ENCODE measurements at regions not wholly inside any gene's neighbourhood (a gene's known extent, or its start where the extent isn't known, plus 50 kb on each side); places are given as distances from the start of the nearest gene placed in this dataset.
"Not testable (repeated sequence)": the region's sequence is repeated elsewhere in the genome, so short reads cannot be mapped to it uniquely, and the experiment has no call there.

DNA sequence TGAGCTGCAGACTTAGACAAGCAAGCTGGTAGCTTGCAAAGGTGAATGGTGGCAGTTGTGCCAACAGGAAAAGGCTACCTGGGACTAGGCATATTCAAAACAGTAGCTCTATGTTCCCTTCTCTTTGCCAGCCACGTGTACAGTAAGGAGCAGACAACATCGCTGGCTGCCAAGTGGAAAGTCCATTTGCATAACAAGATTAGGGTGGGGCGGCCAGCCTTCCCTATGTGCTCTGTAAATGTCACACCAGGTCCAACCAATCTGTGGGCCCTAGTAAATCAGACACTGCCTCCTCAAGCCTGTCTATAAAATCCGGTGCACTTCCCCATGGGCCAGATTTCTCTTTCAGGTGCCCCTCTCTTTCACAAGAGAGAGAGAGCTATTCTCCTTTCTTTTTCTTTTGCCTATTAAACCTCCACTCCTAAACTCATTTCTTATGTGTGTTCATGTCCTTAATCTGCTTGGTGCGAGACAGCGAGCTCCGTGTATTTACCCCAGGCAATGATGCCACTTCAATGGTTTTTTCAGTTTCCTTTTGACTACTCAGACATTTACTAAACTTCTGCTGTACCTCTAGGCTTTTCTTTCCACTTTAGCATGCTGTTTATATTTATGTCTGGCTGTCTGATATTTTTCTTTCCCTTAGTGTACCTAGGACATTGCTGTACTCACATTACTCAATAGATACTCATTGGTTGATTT is 297.4 kb upstream of the GCFC2 start:
- no peak for DNase-seq (ENCODE audit: low spot score)

DNA sequence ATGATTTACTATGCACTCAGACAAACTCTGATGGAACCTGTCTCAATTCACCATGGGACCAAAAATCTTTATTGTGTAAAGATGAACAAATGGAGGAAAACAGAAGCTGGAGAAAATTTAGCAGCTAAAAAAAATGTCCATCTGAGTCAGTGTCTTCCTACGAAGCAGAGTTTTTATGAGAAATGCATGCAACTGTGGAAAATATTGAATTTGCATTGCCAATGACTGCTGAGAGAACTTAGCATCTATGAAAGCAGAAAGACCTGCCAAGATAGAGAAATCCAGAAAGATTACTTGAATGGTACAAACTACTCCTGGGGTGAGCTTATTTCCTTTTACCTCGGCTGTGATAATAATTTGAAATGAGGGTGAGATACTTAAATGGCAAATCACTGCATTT is 289.7 kb upstream of the GCFC2 start:
- DNase-seq (ENCODE audit: low spot score): no peak

DNA sequence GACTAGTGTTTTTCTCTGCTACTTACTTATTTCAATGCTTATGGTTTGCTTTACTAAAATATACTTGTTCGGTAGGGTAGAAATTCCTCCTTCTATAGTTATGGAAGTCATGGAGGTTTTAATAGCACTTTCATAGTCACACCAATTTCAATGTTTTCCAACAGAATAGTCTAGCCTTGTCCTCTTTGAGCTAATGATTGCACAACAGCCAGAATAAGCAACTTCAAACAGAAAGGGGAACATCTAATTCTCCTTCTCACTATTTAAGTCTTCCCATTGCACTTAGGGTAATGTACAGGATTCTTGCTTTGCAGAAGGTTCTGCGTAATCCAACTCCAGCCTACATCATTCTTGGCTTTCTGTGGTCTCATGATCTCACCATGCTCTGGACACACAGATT is 287.7 kb upstream of the GCFC2 start:
- peak; percentile 8 for DNase-seq (ENCODE audit: low spot score)

DNA sequence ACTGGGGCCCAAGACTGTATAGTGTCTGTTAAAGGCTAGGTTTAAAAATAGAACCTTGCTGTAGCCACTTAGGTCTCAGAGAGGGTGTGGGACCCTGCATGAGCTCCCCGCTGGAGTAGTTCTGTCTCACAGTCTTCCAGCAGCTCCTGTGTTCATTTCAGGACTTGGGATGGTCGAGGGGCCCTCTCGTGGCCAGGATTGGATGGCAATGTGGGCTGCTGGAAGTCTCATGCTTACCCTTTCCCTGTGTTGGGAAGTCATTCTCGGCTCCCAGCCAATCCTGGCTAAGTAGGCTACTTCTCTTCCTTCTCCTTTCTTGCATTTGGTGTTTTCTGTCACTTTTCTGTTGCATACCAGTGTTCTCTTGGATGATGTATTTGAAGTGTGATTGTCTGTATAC is 284.0 kb upstream of the GCFC2 start:
- DNase-seq (ENCODE audit: low spot score): no peak

DNA sequence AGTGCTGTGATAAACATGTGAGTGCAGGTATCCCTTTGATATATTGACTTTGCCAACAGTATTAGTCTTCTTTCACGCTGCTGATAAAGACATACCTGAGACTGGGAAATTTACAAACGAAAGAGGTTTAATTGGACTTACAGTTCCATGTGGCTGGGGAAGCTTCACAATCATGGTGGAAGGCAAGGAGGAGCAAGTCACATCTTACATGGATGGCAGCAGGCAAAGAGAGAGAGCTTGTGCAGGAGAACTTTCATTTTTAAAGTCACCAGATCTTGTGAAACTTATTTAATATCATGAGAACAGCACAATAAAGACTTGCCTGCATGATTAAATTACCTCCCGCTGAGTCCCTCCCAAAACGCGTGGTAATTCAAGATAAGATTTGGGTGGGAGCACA is 277.9 kb upstream of the GCFC2 start:
- not testable (repeated sequence) for DNase-seq (ENCODE audit: low spot score)

DNA sequence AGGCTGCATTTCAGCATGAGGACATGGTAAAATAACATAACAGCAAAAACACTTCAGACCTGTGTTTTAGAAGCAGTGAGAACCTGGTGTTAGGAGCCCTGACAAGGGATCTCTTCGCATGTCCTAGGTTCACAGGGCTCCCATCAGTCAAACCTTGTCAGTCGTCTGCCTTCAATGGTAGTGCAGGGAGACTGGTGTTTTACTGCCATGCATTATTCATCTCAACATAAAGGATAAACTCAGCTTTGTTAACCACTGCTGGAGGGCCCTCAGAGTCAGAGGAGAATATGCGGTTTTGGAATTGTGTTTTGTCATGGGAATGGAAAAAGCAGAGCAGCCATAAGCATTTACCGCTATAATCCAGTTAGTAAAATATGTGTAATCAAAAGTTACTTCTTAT is 275.9 kb upstream of the GCFC2 start:
- DNase-seq (ENCODE audit: low spot score): no peak

DNA sequence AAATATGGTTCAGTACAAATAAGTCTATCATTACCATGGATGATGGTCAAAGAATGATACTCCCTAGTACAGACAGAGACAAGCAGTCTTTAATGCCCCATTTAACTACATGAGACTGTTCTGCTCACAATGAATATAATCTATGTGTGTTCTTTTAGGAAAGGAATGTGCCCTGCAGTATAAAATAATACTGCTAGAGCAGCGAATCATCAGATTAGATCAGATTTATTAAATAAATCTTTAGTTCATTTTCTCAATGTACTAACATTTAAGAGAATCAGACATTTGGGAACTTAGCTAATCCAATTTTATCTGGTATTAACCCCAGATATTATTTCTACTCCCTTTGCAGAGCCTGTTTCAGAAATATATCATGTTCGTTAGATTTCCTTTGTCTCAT is 272.0 kb upstream of the GCFC2 start:
- no peak for DNase-seq (ENCODE audit: low spot score)

DNA sequence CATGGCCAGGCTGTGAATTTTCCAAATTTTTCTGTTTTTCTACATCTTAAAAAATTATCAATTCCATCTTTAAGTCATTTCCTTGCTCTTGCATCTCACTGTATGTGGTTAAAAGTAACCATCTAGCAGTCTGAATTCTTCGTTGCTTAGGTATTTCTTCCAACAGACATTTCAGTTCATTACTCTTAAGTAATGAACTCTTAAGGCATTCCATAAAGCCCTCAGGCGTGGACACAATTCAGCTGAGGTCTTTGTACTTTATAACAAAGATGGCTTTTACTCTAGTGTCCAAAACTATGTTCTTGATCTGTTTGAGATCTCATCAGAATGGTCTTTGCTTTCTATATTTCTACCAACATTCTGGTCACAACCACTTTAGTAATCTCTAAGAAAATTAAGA is 253.9 kb upstream of the GCFC2 start:
- DNase-seq (ENCODE audit: low spot score): no peak

DNA sequence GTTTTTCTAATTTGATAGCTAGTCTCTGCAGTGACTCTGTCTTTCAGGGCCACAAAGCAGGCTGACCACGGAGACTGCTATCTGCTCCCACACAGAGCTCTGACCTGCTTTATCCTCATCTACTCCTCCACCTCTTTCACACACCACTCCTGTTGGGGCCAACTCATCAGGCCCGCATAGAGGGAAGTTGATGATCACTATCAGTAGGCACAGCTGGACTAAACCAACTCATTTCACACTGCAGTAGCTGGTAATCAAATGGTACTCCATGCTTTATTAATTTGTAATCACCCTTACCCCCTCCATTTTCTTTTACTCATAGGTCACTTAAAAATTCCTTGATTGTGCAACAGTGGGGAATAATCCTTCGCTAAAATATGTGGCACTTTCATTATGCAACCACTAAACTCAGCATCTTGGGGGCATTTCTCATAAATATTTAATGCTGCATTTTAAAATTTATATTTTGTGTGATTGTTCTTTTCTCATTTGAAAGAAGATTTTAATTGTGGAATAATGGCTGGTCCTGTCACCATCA is 249.8 kb upstream of the GCFC2 start:
- DNase-seq (ENCODE audit: low spot score): no peak

DNA sequence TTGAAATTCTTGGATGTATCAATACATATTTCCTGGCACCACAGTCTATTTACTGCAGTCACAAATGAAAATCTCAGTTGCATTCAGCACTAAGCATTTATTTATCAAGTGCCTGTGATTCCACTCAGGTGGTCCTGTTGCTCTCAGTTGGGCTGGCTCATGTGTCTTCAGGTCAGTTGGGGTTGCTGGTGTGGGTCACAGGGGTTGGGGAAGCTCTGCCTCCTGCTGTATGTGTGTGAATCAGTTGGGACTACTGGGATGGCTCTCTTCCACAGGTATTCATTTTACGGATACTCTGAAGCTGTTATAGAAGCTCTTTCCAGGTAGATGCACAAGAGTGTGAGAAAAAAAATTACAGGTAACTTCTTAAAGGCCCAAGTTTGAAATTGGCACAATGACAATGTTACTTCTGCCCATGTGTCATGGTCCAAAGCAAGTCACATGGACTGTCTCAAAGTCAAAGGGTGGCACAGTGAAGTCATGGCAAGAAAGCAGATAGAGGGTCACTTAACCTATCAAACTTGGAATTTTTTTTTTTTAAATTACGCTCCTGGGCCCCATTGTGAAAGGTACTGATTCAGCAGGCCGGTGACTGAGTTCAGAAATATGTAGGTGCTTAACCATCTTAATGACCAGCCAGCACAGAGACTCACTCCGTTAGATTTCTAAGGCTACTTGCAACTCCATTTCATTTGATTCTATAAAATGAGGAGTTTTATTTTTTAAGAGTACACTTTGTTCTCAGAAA is 249.2 kb upstream of the GCFC2 start:
- no peak for DNase-seq (ENCODE audit: low spot score)

DNA sequence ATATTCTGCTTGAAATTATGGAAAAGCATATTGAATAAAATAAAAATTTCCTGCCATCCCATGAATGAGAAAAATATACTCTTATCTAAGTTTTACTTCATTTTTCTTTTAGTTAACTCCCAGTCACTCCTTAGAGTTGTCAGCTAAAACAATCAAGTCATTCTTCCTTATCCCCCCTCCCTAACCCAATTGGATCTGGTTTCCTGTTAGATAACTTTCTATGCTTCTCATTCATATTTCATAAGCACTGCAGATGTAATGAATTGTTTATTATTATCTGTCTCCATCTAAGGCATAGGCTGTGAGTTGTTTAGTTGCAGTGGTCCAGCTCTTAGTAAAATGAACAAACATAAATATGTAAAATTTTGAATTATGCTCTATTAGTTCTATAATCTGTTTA is 244.0 kb upstream of the GCFC2 start:
- no peak for DNase-seq (ENCODE audit: low spot score)

DNA sequence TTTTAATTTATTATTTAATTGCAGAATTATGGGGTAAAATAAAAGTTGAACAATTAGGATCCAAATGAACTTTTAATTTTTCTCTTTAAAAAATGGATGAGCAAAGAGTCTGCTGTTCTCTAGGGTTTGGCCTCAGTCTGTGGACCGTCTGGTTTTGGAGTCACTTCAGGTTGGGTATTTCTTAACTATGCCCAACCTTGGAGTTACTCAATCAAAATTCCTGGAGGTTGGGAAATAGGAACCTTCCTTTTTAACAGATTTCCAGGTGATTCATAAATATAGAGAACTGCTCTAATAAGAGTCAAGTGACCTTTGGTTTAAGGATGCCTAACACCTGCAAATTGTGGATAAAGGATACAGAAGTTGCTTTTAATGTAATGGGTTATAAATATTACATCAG is 241.5 kb upstream of the GCFC2 start:
- no peak for DNase-seq (ENCODE audit: low spot score)

DNA sequence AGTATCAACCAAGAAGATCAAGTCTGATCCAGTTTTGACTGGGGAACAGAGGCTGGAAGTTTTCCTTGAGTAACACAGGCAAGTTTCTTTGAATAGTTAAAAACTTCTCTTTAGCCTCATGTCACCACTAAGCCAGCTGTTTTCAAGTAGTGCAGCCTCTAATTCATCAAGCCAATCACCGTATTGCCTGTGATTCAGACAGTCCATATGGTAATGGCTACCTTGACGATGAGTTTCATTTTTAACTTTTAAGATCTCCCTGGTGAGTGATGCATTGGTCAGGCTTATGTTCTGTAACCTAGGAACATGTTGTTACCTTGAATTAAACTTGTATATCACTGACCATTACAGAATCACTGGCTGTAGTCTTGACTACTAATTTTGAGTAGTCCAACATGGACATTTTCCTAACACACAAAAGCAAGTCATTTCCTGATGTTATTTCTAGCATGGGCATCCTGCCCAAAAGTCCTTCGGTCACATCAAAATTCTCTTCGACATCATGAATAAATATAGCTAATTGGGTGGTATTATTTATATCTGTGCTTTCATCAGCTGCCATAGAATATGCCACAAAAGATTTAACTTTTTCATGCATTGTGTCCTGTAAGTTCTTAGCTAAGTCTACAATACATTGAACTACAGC is 238.8 kb upstream of the GCFC2 start:
- DNase-seq (ENCODE audit: low spot score): no peak

DNA sequence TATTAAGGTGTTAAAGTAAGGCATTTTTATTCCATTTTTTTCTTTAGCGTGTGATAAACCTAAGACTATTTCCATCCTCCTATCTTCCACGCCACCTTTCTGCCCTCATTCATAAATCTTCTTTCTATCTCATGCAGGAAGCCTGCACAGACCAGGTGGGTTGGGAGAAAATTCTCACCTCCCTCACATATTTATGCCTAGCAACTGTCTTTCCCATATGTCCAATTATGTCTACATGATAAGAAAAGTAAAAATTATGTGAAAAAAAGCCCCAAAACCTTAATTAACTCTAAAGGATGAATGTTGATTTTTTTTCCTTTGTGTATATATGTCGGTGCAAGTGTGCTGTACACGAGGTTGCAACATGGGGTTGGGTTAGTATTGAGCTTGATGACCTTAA is 225.6 kb upstream of the GCFC2 start:
- DNase-seq (ENCODE audit: low spot score): no peak

DNA sequence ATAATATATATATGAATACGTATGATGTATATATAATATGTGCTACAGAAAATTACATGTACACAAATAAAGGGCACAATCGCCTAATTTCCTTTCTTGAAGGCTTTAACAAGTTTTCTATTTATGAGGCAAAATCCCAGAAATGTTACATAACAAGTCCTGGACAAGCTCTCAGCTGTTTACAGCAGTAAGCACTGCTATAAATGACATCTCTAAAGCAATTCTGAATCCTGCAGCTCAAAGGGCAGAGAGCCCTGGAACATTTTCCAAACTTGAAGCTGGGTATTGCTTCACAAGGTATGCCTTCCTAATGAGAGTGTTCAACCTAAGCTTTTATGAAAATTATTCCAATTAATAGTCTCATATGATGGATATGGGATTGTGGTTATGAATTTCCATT is 222.3 kb upstream of the GCFC2 start:
- no peak for DNase-seq (ENCODE audit: low spot score)

DNA sequence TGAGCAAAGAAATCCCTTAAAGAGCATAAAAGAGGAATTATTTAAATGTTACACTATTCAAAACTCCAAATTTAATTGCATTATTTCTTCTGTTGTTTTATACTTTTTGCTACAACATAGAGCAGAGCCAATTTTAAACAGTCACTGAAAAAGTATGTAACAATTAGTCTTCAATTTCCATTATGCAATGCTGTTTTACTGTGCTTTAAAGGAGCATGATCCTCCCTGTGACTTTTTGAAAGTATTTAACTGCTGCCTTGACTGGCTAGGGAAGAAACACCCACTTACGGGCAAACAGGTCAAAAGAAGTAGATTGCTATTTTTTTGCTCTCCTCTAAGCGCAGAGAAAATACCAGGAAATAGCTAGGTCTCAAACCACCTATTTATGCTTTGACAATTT is 217.4 kb upstream of the GCFC2 start:
- DNase-seq (ENCODE audit: low spot score): no peak

DNA sequence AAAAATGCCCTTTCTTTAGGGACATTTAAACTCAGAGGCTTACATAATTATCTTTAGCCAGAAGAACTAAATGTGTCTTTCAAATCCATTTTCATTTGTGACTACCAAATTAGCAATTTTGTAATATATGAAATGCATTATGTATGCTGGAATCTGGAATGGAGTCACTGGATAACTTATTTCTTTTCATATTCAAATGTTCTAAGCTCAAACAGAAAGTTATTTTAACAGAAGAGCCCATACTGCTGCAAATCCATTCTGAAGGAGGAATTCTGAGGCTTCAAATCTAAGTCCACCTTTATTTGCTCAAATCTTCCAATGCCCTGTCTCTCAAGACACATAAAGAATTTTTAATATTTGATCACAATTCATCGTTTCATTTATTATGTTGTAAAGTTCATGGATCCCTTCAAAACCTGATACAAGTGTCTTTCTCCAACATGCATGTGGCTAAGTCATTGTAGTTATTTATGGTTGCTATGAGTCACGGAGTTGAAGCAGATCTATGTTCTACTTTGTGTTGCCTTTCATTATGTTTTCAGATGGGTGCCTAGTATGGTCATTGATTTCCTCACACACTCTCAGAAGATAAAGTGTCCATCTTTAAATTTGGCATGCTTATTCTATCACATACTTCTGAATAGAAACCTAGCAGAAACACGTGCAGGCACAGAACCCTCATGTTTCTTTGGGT is 214.8 kb upstream of the GCFC2 start:
- no peak for DNase-seq (ENCODE audit: low spot score)

DNA sequence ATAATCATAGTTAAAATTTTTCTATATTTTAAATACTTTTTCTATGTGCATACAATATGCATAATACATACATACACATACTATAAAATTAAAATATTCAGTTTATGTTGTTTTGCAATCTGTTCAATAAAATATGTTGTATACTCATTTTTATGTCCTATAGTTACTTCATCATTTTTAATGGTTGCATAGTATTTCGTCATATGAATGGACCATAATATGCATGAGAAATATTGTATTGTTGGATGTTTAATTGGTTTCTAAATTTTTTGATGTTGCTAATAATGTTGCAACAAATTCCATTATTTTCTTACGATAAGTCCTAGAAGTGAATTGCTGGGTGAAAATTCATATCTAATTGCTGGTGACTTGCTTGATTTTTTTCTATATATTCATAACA is 211.5 kb upstream of the GCFC2 start:
- DNase-seq (ENCODE audit: low spot score): no peak

DNA sequence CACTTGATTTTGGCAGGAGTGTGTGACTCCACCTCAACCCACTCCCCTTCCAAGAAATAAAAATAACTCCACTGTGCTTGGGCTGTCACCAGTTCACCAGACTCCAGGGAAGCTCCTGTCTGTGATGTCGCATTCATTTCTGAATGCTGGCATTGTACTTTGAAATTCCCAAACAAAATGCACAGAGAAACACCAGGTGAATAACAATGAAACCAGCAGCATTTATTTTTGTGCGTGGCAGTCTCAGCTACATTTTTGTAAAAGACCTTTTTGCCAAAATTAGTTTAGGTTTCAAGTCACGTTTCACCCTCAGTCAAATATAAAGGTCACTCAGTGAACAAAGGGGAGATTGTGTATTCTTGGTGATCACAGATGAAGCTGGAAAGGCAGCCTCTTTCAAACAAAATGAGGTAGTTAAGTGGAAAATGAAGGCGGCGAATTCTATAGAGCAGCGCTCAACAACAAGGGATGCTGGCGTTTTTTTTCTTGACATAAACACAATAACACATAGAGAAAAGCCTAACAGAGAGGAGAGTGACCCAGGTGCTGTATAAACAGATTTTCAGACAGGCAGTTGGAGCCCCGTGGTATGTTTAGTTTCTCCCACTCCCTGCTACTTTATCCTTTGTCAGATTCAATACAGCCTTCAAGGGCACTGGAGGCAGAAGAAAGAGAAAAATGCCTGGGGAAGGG is 210.3 kb upstream of the GCFC2 start:
- DNase-seq (ENCODE audit: low spot score): peak; percentile 70

DNA sequence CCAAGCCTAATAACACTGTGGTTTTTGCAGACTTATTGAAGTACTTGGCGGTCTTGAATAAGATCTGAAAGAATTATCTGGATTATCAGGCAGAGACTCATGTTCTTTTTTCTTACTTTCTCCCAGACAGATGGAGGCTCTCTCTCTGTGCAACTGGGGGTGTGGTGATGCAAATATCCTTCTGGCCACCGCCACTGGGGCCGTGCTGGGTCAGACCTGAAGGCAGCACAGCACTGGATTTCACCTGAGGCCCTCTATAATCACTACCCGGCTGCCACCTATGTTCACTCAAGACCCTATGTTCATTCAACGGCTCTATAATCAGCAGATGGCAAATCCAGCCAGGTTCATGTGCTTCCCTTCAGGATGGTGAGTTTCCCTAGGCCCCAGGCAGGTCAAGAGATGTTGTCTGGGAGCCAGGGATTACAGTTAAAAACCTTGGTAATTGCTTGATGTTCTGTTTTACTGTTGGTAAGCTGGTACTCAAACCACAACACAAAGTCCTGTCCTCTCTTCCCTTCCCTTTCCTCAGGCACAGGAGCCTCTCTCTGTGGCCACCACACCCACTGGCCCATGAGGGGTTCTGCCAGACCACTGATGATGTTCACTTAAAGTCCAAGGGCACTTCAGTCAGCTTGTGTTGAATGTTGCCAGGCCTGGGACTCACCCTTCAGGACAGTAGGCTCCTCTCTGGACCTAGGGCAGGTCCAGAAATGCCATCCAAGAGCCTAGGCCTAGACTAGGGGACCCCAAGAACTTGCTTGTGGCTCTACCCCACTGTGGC is 205.3 kb upstream of the GCFC2 start:
- no peak for DNase-seq (ENCODE audit: low spot score)

DNA sequence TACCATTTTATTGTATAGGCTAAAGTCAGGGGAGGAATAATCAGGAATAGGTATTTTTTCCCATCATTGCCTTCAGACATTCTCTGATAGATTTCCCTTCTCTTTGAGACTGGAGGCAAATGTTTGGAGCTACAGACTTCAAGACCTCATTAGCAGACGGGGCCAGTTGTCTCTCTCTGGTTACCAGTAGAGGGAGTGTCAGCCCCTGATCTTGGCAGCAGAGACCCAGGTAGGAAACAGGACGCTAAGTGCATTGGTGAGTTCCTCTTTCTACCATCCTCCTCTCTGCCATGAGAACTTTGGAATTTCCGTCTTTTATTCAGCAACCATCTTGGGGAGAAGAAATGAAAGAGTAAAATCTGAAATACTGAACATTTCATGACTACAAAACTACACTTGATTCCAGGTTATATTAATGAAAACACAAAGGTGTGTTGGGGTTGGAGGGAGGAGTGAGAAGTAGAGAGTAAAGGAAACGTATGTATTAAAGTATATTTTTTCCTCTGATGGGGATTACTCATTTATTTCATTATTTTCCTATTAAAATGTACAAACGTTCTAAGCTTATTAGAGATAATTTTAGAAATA is 186.2 kb upstream of the GCFC2 start:
- DNase-seq (ENCODE audit: low spot score): peak; percentile 68
